Astrocyte of the cerebellum (primary cell): ENCODE measurements at regions not wholly inside any gene's neighbourhood (a gene's known extent, or its start where the extent isn't known, plus 50 kb on each side); places are given as distances from the start of the nearest gene placed in this dataset.

Experiments
- DNase-seq: peaks from one replicate; pipeline ENCODE4 v3.0.0-alpha.2; 2011; ENCODE audit warnings: low read depth
- H3K4me3 ChIP-seq: 2 replicates; pipeline ENCODE4 v1.5.1; 2011; ENCODE audit warnings: mild to moderate bottlenecking, low read depth, low read length, moderate library complexity
- in situ Hi-C: cut with HindIII; loops from 2 replicates; pipeline ENCODE4 v1.10.0; 2017; ENCODE audit warnings: low sequenced_read_pairs
- TF ChIP-seq, protein P1 (sequence below): IDR thresholded peaks from 2 replicates; pipeline ENCODE4 v1.5.1; 2012; ENCODE audit warnings: low read length, low read depth, moderate library complexity, mild to moderate bottlenecking; ENCODE audit errors: missing control alignments

DNA sequence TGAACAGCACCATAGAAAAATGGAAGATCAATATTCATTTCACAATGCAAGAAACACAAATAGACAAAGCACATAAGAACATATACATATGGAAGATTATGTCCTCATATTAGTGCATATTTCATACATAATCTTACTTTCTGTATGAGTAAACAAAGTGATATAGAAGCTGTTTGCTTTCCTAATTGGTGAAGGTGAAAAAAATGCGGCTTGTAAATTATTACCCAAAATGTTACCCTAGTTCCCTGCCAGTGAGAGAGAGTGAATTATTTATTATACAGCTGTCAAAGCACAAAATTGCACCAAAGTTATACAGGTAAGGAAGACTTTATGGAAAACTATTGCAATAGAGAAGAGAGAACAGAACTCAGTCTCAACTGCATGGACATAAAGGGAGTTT is 1485.0 kb upstream of the CDH9 start:
- no peak overlapping the region for H3K4me3 ChIP-seq
- DNase-seq, result no peak
- in situ Hi-C loops, result no loop called here
- TF ChIP-seq, protein P1, sequence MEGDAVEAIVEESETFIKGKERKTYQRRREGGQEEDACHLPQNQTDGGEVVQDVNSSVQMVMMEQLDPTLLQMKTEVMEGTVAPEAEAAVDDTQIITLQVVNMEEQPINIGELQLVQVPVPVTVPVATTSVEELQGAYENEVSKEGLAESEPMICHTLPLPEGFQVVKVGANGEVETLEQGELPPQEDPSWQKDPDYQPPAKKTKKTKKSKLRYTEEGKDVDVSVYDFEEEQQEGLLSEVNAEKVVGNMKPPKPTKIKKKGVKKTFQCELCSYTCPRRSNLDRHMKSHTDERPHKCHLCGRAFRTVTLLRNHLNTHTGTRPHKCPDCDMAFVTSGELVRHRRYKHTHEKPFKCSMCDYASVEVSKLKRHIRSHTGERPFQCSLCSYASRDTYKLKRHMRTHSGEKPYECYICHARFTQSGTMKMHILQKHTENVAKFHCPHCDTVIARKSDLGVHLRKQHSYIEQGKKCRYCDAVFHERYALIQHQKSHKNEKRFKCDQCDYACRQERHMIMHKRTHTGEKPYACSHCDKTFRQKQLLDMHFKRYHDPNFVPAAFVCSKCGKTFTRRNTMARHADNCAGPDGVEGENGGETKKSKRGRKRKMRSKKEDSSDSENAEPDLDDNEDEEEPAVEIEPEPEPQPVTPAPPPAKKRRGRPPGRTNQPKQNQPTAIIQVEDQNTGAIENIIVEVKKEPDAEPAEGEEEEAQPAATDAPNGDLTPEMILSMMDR, result no peak

DNA sequence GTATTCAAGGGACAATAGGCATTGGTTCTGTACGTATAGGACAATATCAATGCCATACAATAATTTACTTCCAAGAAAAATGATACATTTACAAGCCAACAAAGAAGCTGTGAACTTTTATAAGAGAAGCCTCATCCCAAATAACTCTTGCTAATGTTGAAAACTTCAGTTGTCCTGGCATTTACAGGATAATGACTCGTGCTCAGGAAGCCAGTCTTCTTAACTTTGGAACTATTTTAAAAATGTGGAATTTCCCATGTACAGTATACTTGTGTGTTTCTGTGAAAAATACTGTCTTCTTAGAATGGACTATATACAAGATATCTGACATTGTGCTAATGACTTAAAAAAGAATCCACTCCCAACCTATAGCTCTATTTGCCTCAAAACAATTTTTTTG is 1479.3 kb upstream of the CDH9 start:
- TF ChIP-seq, protein P1, result no peak
- no peak for DNase-seq
- in situ Hi-C loops, result no loop called here
- H3K4me3 ChIP-seq, result no peak overlapping the region

DNA sequence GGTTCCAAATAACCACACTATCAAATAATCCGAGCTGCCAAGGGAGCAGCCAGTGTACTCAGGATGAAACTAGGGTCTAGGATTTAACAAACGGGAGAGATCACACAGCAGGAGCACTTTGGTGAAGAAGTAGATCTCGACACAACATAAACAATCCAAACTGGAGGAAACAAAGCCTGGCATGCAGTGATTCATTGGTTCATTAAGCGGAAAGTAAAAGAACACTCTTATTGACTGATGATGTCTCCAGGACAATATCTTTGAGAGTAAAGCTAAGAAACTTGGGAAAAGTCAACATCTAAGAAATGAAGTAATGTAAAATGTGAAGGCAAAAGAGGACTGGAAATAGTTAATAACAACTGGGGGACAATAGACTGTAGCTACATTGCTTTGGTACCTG is 1478.3 kb upstream of the CDH9 start:
- TF ChIP-seq, protein P1, result no peak
- no peak for DNase-seq
- in situ Hi-C loops, result no loop called here
- no peak overlapping the region for H3K4me3 ChIP-seq

DNA sequence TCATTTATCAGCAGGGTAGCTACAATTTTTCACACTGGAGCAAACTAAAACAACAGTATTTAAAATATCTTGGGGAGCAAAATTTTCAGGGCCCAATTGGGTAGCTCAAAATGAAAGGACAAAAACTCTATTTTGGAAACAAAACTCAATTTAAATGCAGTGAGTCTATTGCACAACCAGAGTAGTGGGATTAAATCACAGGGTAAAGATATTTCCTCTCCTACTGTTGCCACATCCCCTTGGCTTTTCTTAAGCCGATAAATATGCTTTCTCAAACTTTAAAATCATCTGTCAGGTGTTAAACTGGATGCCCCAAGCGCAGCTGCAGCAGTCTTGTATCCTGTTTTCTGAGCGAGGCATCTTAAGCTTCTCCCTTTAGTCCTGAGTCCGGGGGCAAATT is 1474.3 kb upstream of the CDH9 start:
- DNase-seq, result no peak
- TF ChIP-seq, protein P1, result no peak
- in situ Hi-C loops, result no loop called here
- H3K4me3 ChIP-seq, result no peak overlapping the region

DNA sequence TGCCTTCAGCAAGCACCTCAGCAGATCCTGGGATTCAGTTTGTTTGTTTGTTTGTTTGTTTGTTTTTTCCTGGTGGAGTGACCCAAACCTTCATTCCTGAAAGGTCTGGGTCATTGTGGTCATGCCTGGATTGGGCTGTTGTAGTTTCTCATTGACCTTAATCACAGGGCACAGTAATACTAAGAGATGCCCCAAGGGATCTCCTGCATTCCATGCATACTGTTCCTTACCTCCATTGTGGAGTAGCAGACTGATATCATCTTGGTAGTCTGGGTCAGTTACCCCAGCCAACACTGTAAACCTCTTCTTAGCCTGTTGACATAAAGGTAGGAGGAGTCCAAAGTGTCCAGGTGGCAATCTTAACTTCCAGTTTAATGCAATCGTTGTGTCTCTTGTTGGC is 1466.7 kb upstream of the CDH9 start:
- in situ Hi-C loops, result no loop called here
- no peak for DNase-seq
- TF ChIP-seq, protein P1, result no peak
- no peak overlapping the region for H3K4me3 ChIP-seq

DNA sequence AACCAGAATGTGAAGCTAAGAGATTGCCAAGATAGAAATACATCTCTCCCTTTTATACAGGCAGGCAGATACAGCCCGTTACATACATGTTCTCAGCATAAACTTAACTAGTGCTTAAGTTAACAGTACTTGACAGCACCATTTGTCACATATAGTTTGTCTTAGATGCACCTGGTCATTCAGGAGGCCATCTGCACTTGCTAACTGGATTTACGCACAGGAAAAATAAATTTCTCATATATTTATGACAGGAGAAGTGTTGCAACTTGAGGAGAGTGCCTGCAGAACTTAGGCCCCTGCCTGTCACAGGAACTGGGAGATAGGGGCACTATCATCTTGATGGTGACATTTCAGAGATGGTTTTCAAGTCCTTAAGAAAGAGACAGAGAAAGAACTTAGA is 1462.1 kb upstream of the CDH9 start:
- in situ Hi-C loops, result no loop called here
- H3K4me3 ChIP-seq, result no peak overlapping the region
- no peak for DNase-seq
- TF ChIP-seq, protein P1, result no peak

DNA sequence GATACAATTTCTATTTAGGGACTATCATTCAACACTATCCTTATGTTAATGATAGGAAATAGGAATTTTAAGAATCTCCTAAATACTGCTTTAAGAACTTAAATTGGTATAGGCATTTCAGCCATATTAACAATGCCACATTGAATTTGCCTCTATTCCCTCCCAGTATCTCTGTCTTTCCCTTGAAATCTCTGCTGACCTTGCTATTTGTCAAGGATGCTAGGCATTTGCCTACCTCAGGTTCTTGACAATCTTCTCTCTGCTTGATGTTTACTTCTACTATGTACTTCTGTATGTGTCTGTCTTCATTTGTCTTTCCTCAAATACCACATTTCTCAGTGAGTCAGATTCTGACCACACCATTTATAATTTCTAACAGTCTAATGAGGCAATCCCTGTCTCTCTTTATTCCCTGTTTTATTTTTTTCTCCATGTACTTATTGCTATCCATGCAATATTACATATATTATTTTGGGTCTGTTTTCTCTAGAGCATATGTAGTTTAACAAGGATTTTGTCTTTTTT is 1461.4 kb upstream of the CDH9 start:
- in situ Hi-C loops, result no loop called here
- no peak for DNase-seq
- H3K4me3 ChIP-seq, result no peak overlapping the region
- TF ChIP-seq, protein P1, result no peak
